ENCODE measurements at regions not wholly inside any gene's neighbourhood (a gene's known extent, or its start where the extent isn't known, plus 50 kb on each side); places are given as distances from the start of the nearest gene placed in this dataset.
A peak's percentile ranks its signal among the peaks of the same experiment; 100 is the strongest.

- TF ChIP-seq, protein P1, sequence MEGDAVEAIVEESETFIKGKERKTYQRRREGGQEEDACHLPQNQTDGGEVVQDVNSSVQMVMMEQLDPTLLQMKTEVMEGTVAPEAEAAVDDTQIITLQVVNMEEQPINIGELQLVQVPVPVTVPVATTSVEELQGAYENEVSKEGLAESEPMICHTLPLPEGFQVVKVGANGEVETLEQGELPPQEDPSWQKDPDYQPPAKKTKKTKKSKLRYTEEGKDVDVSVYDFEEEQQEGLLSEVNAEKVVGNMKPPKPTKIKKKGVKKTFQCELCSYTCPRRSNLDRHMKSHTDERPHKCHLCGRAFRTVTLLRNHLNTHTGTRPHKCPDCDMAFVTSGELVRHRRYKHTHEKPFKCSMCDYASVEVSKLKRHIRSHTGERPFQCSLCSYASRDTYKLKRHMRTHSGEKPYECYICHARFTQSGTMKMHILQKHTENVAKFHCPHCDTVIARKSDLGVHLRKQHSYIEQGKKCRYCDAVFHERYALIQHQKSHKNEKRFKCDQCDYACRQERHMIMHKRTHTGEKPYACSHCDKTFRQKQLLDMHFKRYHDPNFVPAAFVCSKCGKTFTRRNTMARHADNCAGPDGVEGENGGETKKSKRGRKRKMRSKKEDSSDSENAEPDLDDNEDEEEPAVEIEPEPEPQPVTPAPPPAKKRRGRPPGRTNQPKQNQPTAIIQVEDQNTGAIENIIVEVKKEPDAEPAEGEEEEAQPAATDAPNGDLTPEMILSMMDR (IDR thresholded peaks at IDR 0.05; ENCODE audit: low read depth, low read length): peak; percentile 30
- TF ChIP-seq EZH2phosphoT487 (IDR thresholded peaks at IDR 0.05; ENCODE audit: low read depth): no peak
These were observed 99.7 kb upstream of the VPREB1 start for GRCh38 chr22:22144858-22145257.
